HFFc6 (cell line): ENCODE measurements at regions not wholly inside any gene's neighbourhood (a gene's known extent, or its start where the extent isn't known, plus 50 kb on each side); places are given as distances from the start of the nearest gene placed in this dataset.

Experiments used
- DNase-seq: peaks from one replicate; pipeline ENCODE4 v3.0.0-alpha.2; 2018
- H3K27ac Mint-ChIP-seq: 2 replicates; pipeline ENCODE4 v1.8.0; 2020; ENCODE audit warnings: mild to moderate bottlenecking, mixed read lengths
- H3K27me3 Mint-ChIP-seq: 2 replicates; pipeline ENCODE4 v1.8.0; 2021; ENCODE audit warnings: mild to moderate bottlenecking, moderate library complexity, mixed read lengths; ENCODE audit not compliant: insufficient read depth
- H3K36me3 Mint-ChIP-seq: 2 replicates; pipeline ENCODE4 v1.8.0; 2021; ENCODE audit warnings: low read depth, mixed read lengths
- H3K4me1 Mint-ChIP-seq: 2 replicates; pipeline ENCODE4 v1.8.0; 2020; ENCODE audit warnings: low read depth, mixed read lengths
- H3K4me3 Mint-ChIP-seq: 2 replicates; pipeline ENCODE4 v1.8.0; 2020; ENCODE audit warnings: mild to moderate bottlenecking, moderate library complexity, mixed read lengths
- H3K9me3 Mint-ChIP-seq: 2 replicates; pipeline ENCODE4 v1.8.0; 2020; ENCODE audit warnings: mild to moderate bottlenecking, mixed read lengths
- TF ChIP-seq, protein P1 (sequence below): fragments of 200-600 bp; sonication (generic); IDR thresholded peaks from 2 replicates; pipeline ENCODE4 v1.5.0; 2021; ENCODE audit warnings: antibody characterized with exemption, mild to moderate bottlenecking

DNA sequence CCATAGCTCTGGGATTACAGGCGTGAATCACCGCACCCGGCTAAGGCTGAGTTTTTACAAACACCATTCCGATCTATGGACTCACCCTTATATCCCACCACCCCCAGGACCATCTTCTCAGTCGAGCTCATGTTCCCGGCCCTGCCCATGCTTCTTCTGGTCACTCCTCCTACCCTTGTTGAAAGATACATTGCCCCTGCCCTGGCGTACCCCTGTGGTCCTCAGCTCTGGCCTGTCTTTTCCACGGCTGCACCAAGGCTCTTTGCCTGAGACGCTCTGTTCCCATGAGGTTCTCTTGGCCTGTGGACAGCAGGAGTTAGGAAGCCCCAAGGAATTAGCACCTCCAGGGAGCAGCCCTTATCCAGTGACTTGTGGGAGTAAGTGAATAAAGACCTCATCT lies 379.4 kb upstream of the TNRC6C start:
- Mint-ChIP-seq H3K27ac (no peak overlapping the region), H3K27me3 (peaks cover 43% of the 10 kb centered on the region), H3K4me1 (no peaks in the 10 kb centered on the region; the same call in 1 of the 2 replicates), H3K36me3 (no peaks in the 10 kb centered on the region), H3K4me3 (no peak overlapping the region), H3K9me3 (no peaks in the 10 kb centered on the region; the same call in 1 of the 2 replicates)
- DNase-seq, result no peak
- TF ChIP-seq, protein P1, sequence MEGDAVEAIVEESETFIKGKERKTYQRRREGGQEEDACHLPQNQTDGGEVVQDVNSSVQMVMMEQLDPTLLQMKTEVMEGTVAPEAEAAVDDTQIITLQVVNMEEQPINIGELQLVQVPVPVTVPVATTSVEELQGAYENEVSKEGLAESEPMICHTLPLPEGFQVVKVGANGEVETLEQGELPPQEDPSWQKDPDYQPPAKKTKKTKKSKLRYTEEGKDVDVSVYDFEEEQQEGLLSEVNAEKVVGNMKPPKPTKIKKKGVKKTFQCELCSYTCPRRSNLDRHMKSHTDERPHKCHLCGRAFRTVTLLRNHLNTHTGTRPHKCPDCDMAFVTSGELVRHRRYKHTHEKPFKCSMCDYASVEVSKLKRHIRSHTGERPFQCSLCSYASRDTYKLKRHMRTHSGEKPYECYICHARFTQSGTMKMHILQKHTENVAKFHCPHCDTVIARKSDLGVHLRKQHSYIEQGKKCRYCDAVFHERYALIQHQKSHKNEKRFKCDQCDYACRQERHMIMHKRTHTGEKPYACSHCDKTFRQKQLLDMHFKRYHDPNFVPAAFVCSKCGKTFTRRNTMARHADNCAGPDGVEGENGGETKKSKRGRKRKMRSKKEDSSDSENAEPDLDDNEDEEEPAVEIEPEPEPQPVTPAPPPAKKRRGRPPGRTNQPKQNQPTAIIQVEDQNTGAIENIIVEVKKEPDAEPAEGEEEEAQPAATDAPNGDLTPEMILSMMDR, result no peak

DNA sequence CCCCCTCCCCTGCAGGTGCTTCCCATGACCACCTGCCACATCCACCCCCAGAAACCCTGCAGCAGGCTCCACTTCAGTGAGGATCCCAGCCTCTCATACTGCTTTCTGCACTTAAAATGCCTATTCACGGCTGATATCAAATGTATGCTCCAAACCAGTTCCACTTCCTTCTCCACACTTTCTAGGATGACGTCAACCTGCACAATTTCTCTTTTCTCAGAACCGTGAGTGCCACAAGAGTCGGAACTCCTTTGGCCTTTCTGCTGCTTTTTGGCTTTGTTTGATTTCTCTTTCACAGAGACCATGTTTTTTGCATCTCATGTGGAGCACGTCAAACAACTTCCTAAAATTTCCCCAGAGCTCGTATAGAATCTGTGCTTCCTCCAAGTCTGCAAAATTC lies 378.8 kb upstream of the TNRC6C start:
- TF ChIP-seq, protein P1, result no peak
- no peaks in the 10 kb centered on the region; the same call in 1 of the 2 replicates for H3K9me3 Mint-ChIP-seq
- no peak overlapping the region for H3K4me3 Mint-ChIP-seq
- no peak overlapping the region for H3K27ac Mint-ChIP-seq
- peaks cover 40% of the 10 kb centered on the region for H3K27me3 Mint-ChIP-seq
- DNase-seq, result no peak
- no peaks in the 10 kb centered on the region; the same call in 1 of the 2 replicates for H3K4me1 Mint-ChIP-seq
- no peaks in the 10 kb centered on the region for H3K36me3 Mint-ChIP-seq

DNA sequence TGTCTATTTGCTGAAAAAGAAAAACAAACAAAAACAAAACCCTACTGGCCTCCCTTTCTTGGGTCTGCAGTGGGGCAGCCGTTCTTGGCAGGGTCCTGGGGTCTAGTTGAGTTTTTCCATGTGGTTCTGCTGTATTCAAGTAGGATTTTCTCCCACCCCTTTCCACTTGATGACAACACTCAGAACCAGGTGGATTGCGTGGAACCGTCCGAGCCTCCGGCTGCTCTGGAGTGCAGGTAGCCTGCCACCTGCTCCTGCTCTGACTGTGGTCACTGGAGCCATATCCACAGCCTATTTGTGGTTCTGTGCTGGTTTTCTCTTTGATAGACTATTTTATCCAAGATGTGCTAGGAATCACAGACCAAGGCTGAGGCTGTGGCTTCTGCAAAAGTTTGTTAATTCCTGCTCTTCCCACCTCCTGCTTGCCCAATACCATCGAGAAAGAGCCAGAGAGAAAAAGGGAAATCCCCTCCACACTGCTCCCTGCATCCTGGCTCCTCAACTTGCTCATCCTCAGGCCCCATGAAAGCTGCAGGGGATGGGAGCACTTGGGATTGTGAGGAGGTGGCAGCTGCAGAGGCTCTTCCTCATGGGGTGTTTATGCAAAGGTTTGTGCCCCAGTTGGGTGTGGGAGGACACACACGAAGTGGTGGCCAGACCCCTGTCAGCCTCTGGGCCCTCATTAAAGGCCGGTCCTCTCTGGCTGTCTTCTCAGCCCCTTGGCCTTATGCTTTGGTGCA lies 377.8 kb upstream of the TNRC6C start:
- H3K27ac Mint-ChIP-seq, result no peak overlapping the region
- H3K4me1 Mint-ChIP-seq, result peaks cover 2% of the 10 kb centered on the region; the same call in 1 of the 2 replicates
- TF ChIP-seq, protein P1, result no peak
- DNase-seq, result no peak
- H3K4me3 Mint-ChIP-seq, result no peak overlapping the region
- H3K36me3 Mint-ChIP-seq, result no peaks in the 10 kb centered on the region
- peaks cover 32% of the 10 kb centered on the region for H3K27me3 Mint-ChIP-seq
- no peaks in the 10 kb centered on the region; the same call in 1 of the 2 replicates for H3K9me3 Mint-ChIP-seq

DNA sequence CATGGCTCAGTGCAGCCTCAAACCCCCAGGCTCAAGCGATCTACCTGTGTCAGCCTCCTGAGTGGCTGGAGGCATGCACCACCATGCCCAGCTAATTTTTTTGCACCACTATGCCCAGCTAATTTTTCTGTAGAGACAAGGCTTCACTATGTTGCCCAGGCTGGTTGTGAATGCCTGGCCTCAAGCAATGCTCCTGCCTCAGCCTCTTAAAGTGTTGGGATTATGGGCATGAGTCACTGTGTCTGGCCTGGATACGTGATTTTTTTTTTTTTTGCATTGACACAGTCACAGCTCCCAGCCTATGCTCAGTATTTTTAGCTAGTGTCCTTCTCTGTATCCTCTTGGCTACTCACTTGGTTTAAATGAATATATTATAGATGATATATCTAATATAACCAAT lies 377.0 kb upstream of the TNRC6C start:
- Mint-ChIP-seq H3K27ac (no peak overlapping the region), H3K4me3 (no peak overlapping the region), H3K4me1 (peaks cover 6% of the 10 kb centered on the region; the same call in 1 of the 2 replicates), H3K27me3 (peaks cover 26% of the 10 kb centered on the region), H3K36me3 (no peaks in the 10 kb centered on the region), H3K9me3 (no peaks in the 10 kb centered on the region; the same call in 1 of the 2 replicates)
- TF ChIP-seq, protein P1, result no peak
- DNase-seq, result peak; percentile 55

DNA sequence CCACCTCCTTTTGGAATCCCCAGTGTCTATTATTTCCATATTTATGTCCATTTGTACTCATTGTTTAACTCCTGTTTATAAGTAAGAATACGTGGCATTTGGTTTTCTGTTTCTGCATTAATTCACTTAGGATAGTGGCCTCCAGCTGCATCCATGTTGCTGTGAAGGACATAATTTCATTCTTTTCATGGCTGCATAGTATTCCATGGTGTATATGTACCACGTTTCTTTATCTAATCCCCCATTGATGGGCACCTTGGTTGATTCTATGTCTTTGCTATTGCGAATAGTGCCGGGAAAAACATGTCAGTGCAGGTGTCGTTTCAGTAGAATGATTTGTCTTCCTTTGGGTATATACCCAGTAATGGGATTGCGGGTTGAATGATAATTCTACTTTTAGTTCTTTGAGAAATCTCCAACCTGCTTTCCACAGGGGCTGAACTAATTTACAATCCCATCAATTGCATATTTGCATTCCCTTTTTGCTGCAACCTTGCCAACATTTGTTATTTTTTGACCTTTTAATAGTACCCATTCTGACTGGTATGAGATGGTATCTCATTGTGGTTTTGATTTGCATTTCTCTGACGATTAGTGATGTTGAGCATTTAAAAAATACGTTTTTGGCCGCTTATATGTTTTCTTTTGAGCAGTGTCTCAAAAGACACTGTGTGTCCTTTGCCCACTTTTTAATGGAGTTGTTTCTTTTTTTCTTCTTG lies 373.2 kb upstream of the TNRC6C start:
- peak; percentile 3 for DNase-seq
- TF ChIP-seq, protein P1, result no peak
- no peaks in the 10 kb centered on the region; the same call in none of the 2 replicates for H3K9me3 Mint-ChIP-seq
- no peaks in the 10 kb centered on the region for H3K36me3 Mint-ChIP-seq
- peaks cover 10% of the 10 kb centered on the region for H3K27me3 Mint-ChIP-seq
- H3K4me1 Mint-ChIP-seq, result peaks cover 6% of the 10 kb centered on the region; the same call in 1 of the 2 replicates
- no peak overlapping the region for H3K27ac Mint-ChIP-seq
- H3K4me3 Mint-ChIP-seq, result no peak overlapping the region
